ENCODE measurements at regions not wholly inside any gene's neighbourhood (a gene's known extent, or its start where the extent isn't known, plus 50 kb on each side); places are given as distances from the start of the nearest gene placed in this dataset.
A peak's percentile ranks its signal among the peaks of the same experiment; 100 is the strongest.

DNA sequence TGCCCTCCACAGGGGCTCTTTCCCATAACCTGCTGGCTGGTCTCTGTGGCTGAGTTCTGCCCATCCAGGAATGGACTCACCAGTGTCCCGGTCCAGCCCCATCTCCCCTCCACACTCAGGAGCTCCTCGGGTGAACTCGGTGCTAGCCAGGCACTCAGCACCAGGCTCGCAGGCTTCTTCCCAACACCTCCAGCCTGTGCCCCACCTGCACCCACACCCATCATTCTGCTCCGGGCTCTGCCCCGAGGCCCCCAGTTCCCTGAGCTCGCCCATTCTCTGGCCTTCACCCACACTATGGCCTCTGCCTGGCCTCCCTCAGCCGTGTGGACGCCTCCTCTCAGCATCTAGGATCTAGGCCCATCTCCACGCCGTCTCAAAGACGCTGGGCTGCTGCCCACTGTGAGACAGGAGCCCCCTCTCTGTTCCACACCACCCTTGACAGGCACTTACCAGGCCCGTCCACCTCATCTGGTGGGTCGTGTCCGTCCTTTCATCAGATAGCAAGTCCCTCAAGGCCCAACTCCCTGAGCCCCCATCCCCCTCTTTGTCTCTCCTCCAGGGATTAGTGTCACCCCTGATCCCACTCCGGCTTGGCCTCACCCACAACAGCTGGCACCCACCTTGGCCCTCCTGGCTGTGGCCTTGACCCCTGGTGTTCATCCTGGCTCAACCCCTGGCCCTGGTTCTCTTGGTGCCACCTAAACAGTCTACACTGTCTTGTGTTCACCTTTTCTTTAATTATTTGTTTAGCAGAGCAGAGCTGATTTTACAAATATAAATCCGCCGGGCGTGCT is 76.0 kb upstream of the FAM20C start:
- no peak overlapping the region for H3K4me2 ChIP-seq (ENCODE audit: low read length)
- no peak overlapping the region for H2AFZ ChIP-seq (ENCODE audit: insufficient read depth, low read length, poor library complexity)
- H3K27ac ChIP-seq (ENCODE audit: low read depth, low read length): no peak overlapping the region
- no peak overlapping the region for H4K12ac ChIP-seq (ENCODE audit: low read depth, low read length)
- H3K9me3 ChIP-seq (ENCODE audit: insufficient read depth, low read depth, low read length): no peaks in the 10 kb centered on the region
- H3K14ac ChIP-seq (ENCODE audit: low read length): no peak overlapping the region
- H4K8ac ChIP-seq (ENCODE audit: low read depth, low read length): no peak overlapping the region
- no peak overlapping the region for H3K18ac ChIP-seq (ENCODE audit: low read length)
- H3K4me1 ChIP-seq (ENCODE audit: control insufficient read depth in 1 of 2, insufficient read depth in 2 of 2, low read length in 2 of 2): peaks cover 0 to 3% of the 10 kb centered on the region in 2 experiments
- H4K91ac ChIP-seq (ENCODE audit: low read depth, low read length): no peak overlapping the region
- no peaks in the 10 kb centered on the region for H3K27me3 ChIP-seq (ENCODE audit: insufficient read depth, low read length)
- H3K4me3 ChIP-seq (ENCODE audit: low read depth, low read length): no peak overlapping the region
- no CpG with 5 or more reads among the region's 19 CpGs for WGBS (ENCODE audit: extremely low coverage, insufficient coverage, insufficient read length)
- no peaks in the 10 kb centered on the region for H3K79me1 ChIP-seq (ENCODE audit: low read length)
- H3K9ac ChIP-seq (ENCODE audit: low read length): no peak overlapping the region
- no peak overlapping the region for H3K4ac ChIP-seq (ENCODE audit: low read depth, low read length)
- H3K79me2 ChIP-seq (ENCODE audit: control insufficient read depth, insufficient read depth, low read length, poor library complexity): no peaks in the 10 kb centered on the region
- no peak overlapping the region for H2BK5ac ChIP-seq (ENCODE audit: low read depth, low read length, poor library complexity)
- no peak overlapping the region for H2AK5ac ChIP-seq (ENCODE audit: low read length)
- no peaks in the 10 kb centered on the region for H3K36me3 ChIP-seq (ENCODE audit: control insufficient read depth in 1 of 2, insufficient read depth in 2 of 2, low read length in 2 of 2)
- H2BK12ac ChIP-seq (ENCODE audit: low read length): no peak overlapping the region
- no peak for DNase-seq
- H3K23ac ChIP-seq (ENCODE audit: low read length): no peak overlapping the region
- no peak overlapping the region for H2BK120ac ChIP-seq (ENCODE audit: insufficient read depth, low read length, poor library complexity)

- no peak overlapping the region for H3K18ac ChIP-seq (ENCODE audit: low read length)
- peaks cover 0 to 3% of the 10 kb centered on the region in 2 experiments for H3K4me1 ChIP-seq (ENCODE audit: control insufficient read depth in 1 of 2, insufficient read depth in 2 of 2, low read length in 2 of 2)
- H4K91ac ChIP-seq (ENCODE audit: low read depth, low read length): no peak overlapping the region
- no peak overlapping the region for H3K23ac ChIP-seq (ENCODE audit: low read length)
- DNase-seq: no peak
- peak overlapping the region; percentile 16 for H3K9ac ChIP-seq (ENCODE audit: low read length)
- H3K9me3 ChIP-seq (ENCODE audit: insufficient read depth, low read depth, low read length): no peaks in the 10 kb centered on the region
- no peak overlapping the region for H4K12ac ChIP-seq (ENCODE audit: low read depth, low read length)
- WGBS (ENCODE audit: extremely low coverage, insufficient coverage, insufficient read length): no CpG with 5 or more reads among the region's 22 CpGs
- no peaks in the 10 kb centered on the region for H3K36me3 ChIP-seq (ENCODE audit: control insufficient read depth in 1 of 2, insufficient read depth in 2 of 2, low read length in 2 of 2)
- H2BK120ac ChIP-seq (ENCODE audit: insufficient read depth, low read length, poor library complexity): no peak overlapping the region
- H3K14ac ChIP-seq (ENCODE audit: low read length): no peak overlapping the region
- no peaks in the 10 kb centered on the region for H3K79me1 ChIP-seq (ENCODE audit: low read length)
- H3K4me3 ChIP-seq (ENCODE audit: low read depth, low read length): no peak overlapping the region
- no peak overlapping the region for H3K27ac ChIP-seq (ENCODE audit: low read depth, low read length)
- no peak overlapping the region for H3K4me2 ChIP-seq (ENCODE audit: low read length)
- H2AFZ ChIP-seq (ENCODE audit: insufficient read depth, low read length, poor library complexity): no peak overlapping the region
- no peak overlapping the region for H3K4ac ChIP-seq (ENCODE audit: low read depth, low read length)
- H4K8ac ChIP-seq (ENCODE audit: low read depth, low read length): no peak overlapping the region
- H2BK12ac ChIP-seq (ENCODE audit: low read length): no peak overlapping the region
- no peaks in the 10 kb centered on the region for H3K27me3 ChIP-seq (ENCODE audit: insufficient read depth, low read length)
- no peaks in the 10 kb centered on the region for H3K79me2 ChIP-seq (ENCODE audit: control insufficient read depth, insufficient read depth, low read length, poor library complexity)
- H2BK5ac ChIP-seq (ENCODE audit: low read depth, low read length, poor library complexity): no peak overlapping the region
- H2AK5ac ChIP-seq (ENCODE audit: low read length): no peak overlapping the region
These were observed 74.3 kb upstream of the FAM20C start for GRCh38 chr7:117836-118614.

GRCh38 chr7:118615-119391 is 73.6 kb upstream of the FAM20C start:
- Histone ChIP-seq H3K9ac (ENCODE audit: low read length) (no peak overlapping the region), H3K4me1 (ENCODE audit: control insufficient read depth in 1 of 2, insufficient read depth in 2 of 2, low read length in 2 of 2) (peaks cover 0 to 3% of the 10 kb centered on the region in 2 experiments), H2AK5ac (ENCODE audit: low read length) (no peak overlapping the region), H3K4me3 (ENCODE audit: low read depth, low read length) (no peak overlapping the region), H3K4me2 (ENCODE audit: low read length) (no peak overlapping the region), H3K36me3 (ENCODE audit: control insufficient read depth in 1 of 2, insufficient read depth in 2 of 2, low read length in 2 of 2) (no peaks in the 10 kb centered on the region), H3K14ac (ENCODE audit: low read length) (no peak overlapping the region), H3K23ac (ENCODE audit: low read length) (no peak overlapping the region), H3K27me3 (ENCODE audit: insufficient read depth, low read length) (no peaks in the 10 kb centered on the region), H3K79me1 (ENCODE audit: low read length) (no peaks in the 10 kb centered on the region), H4K8ac (ENCODE audit: low read depth, low read length) (no peak overlapping the region), H2BK5ac (ENCODE audit: low read depth, low read length, poor library complexity) (no peak overlapping the region), H3K79me2 (ENCODE audit: control insufficient read depth, insufficient read depth, low read length, poor library complexity) (no peaks in the 10 kb centered on the region), H4K91ac (ENCODE audit: low read depth, low read length) (no peak overlapping the region), H3K9me3 (ENCODE audit: insufficient read depth, low read depth, low read length) (no peaks in the 10 kb centered on the region), H2BK12ac (ENCODE audit: low read length) (no peak overlapping the region), H4K12ac (ENCODE audit: low read depth, low read length) (no peak overlapping the region), H2BK120ac (ENCODE audit: insufficient read depth, low read length, poor library complexity) (no peak overlapping the region), H3K4ac (ENCODE audit: low read depth, low read length) (no peak overlapping the region), H2AFZ (ENCODE audit: insufficient read depth, low read length, poor library complexity) (no peak overlapping the region), H3K18ac (ENCODE audit: low read length) (peak overlapping the region; percentile 16), H3K27ac (ENCODE audit: low read depth, low read length) (no peak overlapping the region)
- peak in 1 of 2 donors; percentile 11 for DNase-seq
- WGBS (ENCODE audit: extremely low coverage, insufficient coverage, insufficient read length): no CpG with 5 or more reads among the region's 32 CpGs

DNA sequence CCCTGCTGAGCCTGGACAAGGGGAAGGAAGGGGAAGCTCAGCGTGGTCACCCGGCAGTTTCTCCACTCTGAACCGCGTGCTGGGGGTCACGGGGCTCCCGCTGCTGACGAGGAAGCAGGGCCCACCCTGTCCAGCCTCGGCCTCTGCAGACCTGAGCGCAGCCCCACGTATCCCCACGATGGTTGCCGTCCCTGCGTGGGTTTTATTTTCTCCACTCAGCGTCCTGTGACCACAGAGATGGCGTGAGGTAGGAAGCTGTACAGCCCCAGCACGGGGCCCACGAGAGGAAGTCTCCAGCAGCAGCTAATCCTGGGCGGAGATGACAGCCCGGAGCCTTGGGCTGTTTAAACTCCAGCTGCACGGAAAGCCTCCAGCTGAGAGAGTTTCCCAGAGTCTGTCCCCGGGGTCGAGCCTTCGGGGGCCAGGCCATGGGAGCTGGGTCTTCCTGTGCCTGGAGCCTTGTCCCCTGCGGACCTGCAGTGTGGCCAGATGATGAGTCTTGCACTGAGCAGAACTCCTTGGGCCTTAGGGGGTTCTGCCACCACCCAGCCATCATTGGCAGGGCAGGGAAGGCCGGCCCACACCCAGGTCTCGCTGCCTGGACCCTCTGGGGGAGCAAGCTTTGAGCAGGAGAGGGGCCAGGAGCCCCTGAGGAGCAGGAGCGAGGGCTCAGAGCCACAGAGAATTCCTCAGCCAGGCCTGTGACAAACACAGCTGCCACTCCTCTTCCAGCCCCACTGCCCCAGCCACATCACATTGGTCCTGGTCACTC is 72.8 kb upstream of the FAM20C start:
- no peak overlapping the region for H3K9ac ChIP-seq (ENCODE audit: low read length)
- H2AFZ ChIP-seq (ENCODE audit: insufficient read depth, low read length, poor library complexity): no peak overlapping the region
- no CpG with 5 or more reads among the region's 27 CpGs for WGBS (ENCODE audit: extremely low coverage, insufficient coverage, insufficient read length)
- H3K18ac ChIP-seq (ENCODE audit: low read length): peak overlapping the region; percentile 16
- H3K4me2 ChIP-seq (ENCODE audit: low read length): no peak overlapping the region
- H4K8ac ChIP-seq (ENCODE audit: low read depth, low read length): no peak overlapping the region
- no peak overlapping the region for H3K4ac ChIP-seq (ENCODE audit: low read depth, low read length)
- no peak overlapping the region for H4K91ac ChIP-seq (ENCODE audit: low read depth, low read length)
- no peaks in the 10 kb centered on the region for H3K79me2 ChIP-seq (ENCODE audit: control insufficient read depth, insufficient read depth, low read length, poor library complexity)
- no peak overlapping the region for H2AK5ac ChIP-seq (ENCODE audit: low read length)
- no peaks in the 10 kb centered on the region for H3K79me1 ChIP-seq (ENCODE audit: low read length)
- DNase-seq: peak in 1 of 2 donors; percentile 35
- H3K27me3 ChIP-seq (ENCODE audit: insufficient read depth, low read length): no peaks in the 10 kb centered on the region
- H3K14ac ChIP-seq (ENCODE audit: low read length): no peak overlapping the region
- no peak overlapping the region for H3K4me3 ChIP-seq (ENCODE audit: low read depth, low read length)
- H4K12ac ChIP-seq (ENCODE audit: low read depth, low read length): no peak overlapping the region
- no peaks in the 10 kb centered on the region for H3K36me3 ChIP-seq (ENCODE audit: control insufficient read depth in 1 of 2, insufficient read depth in 2 of 2, low read length in 2 of 2)
- H3K9me3 ChIP-seq (ENCODE audit: insufficient read depth, low read depth, low read length): no peaks in the 10 kb centered on the region
- H2BK120ac ChIP-seq (ENCODE audit: insufficient read depth, low read length, poor library complexity): no peak overlapping the region
- no peak overlapping the region for H3K23ac ChIP-seq (ENCODE audit: low read length)
- no peak overlapping the region for H3K27ac ChIP-seq (ENCODE audit: low read depth, low read length)
- H2BK12ac ChIP-seq (ENCODE audit: low read length): no peak overlapping the region
- H2BK5ac ChIP-seq (ENCODE audit: low read depth, low read length, poor library complexity): no peak overlapping the region
- H3K4me1 ChIP-seq (ENCODE audit: control insufficient read depth in 1 of 2, insufficient read depth in 2 of 2, low read length in 2 of 2): peaks cover 0 to 3% of the 10 kb centered on the region in 2 experiments

All from trophoblast cell (in vitro differentiated cells and primary cell).